ENCODE measurements at regions not wholly inside any gene's neighbourhood (a gene's known extent, or its start where the extent isn't known, plus 50 kb on each side); places are given as distances from the start of the nearest gene placed in this dataset.
"Not testable (repeated sequence)": the region's sequence is repeated elsewhere in the genome, so short reads cannot be mapped to it uniquely, and the experiment has no call there.

GRCh38 chr3:87478716-87479115 lies 202.3 kb upstream of the POU1F1 start:
- DNase-seq: no peak

- no peak for DNase-seq
Observed at GRCh38 chr3:87473944-87474343, 197.6 kb upstream of the POU1F1 start.

- no peak for DNase-seq
Observed at GRCh38 chr3:87468938-87469337, 192.6 kb upstream of the POU1F1 start.

GRCh38 chr3:87468235-87468634 lies 191.9 kb upstream of the POU1F1 start:
- no peak for DNase-seq

- DNase-seq: no peak
Observed at GRCh38 chr3:87462228-87462627, 185.8 kb upstream of the POU1F1 start.

- no peak for DNase-seq
Observed at GRCh38 chr3:87461443-87461842, 185.1 kb upstream of the POU1F1 start.

GRCh38 chr3:87461036-87461435 lies 184.7 kb upstream of the POU1F1 start:
- no peak for DNase-seq

GRCh38 chr3:87448558-87448957 lies 172.2 kb upstream of the POU1F1 start:
- DNase-seq: no peak

- no peak for DNase-seq
Observed at GRCh38 chr3:87446849-87447387, 170.5 kb upstream of the POU1F1 start.

- no peak for DNase-seq
Observed at GRCh38 chr3:87442470-87442869, 166.1 kb upstream of the POU1F1 start.

GRCh38 chr3:87437765-87438164 lies 161.4 kb upstream of the POU1F1 start:
- DNase-seq: no peak

GRCh38 chr3:87436781-87437543 lies 160.6 kb upstream of the POU1F1 start:
- no peak for DNase-seq

- no peak for DNase-seq
Observed at GRCh38 chr3:87435926-87436620, 159.7 kb upstream of the POU1F1 start.

GRCh38 chr3:87433445-87433844 lies 157.1 kb upstream of the POU1F1 start:
- not testable (repeated sequence) for DNase-seq

- DNase-seq: no peak
Observed at GRCh38 chr3:87426918-87427317, 150.5 kb upstream of the POU1F1 start.

- no peak for DNase-seq
Observed at GRCh38 chr3:87425056-87425455, 148.7 kb upstream of the POU1F1 start.

GRCh38 chr3:87423336-87423735 lies 147.0 kb upstream of the POU1F1 start:
- no peak for DNase-seq

- DNase-seq: no peak
Observed at GRCh38 chr3:87422333-87422732, 145.9 kb upstream of the POU1F1 start.

GRCh38 chr3:87420171-87420570 lies 143.8 kb upstream of the POU1F1 start:
- no peak for DNase-seq

GRCh38 chr3:87414271-87414670 lies 137.9 kb upstream of the POU1F1 start:
- no peak for DNase-seq

- no peak for DNase-seq
Observed at GRCh38 chr3:87413814-87414213, 137.4 kb upstream of the POU1F1 start.

GRCh38 chr3:87410110-87410509 lies 133.7 kb upstream of the POU1F1 start:
- no peak for DNase-seq

GRCh38 chr3:87398168-87398801 lies 121.9 kb upstream of the POU1F1 start:
- DNase-seq: no peak

GRCh38 chr3:87397211-87397610 lies 120.8 kb upstream of the POU1F1 start:
- no peak for DNase-seq
